ENCODE measurements at regions not wholly inside any gene's neighbourhood (a gene's known extent, or its start where the extent isn't known, plus 50 kb on each side); places are given as distances from the start of the nearest gene placed in this dataset.

GRCh38 chr10:131748191-131748590 lies 152.6 kb upstream of the PPP2R2D start:
- Histone ChIP-seq H3K27me3 (replicated peaks; ENCODE audit: insufficient read depth, low read length) (peaks cover 4% of the 10 kb centered on the region; the same call in 1 of the 2 replicates), H3K27ac (ENCODE audit: low read length) (no peak overlapping the region), H3K9me3 (replicated peaks; ENCODE audit: insufficient read depth, low read length) (no peaks in the 10 kb centered on the region), H2AFZ (ENCODE audit: low read length) (no peak overlapping the region), H4K20me1 (ENCODE audit: insufficient read depth, low read length) (no peaks in the 10 kb centered on the region), H3F3A (ENCODE audit: insufficient read depth, low read length) (no peaks in the 10 kb centered on the region), H3K4me1 (ENCODE audit: low read length) (no peaks in the 10 kb centered on the region), H3K9ac (ENCODE audit: low read length) (no peak overlapping the region), H3K4me3 (ENCODE audit: low read length) (no peak overlapping the region), H3K79me2 (ENCODE audit: low read length) (no peaks in the 10 kb centered on the region), H3K4me2 (ENCODE audit: low read depth, low read length) (no peak overlapping the region), H3K9me2 (replicated peaks; ENCODE audit: insufficient read depth, low read length) (no peaks in the 10 kb centered on the region), H3K36me3 (replicated peaks; ENCODE audit: insufficient read depth, low read length) (no peaks in the 10 kb centered on the region)
- TF ChIP-seq EZH2phosphoT487 (IDR thresholded peaks at IDR 0.05; ENCODE audit: low read length) (no peak), CTCF (IDR thresholded peaks at IDR 0.05; ENCODE audit: low read length) (no peak), EZH2 (optimal IDR thresholded peaks at IDR 0.05; ENCODE audit: low read depth, low read length) (no peak)
- DNase-seq = no peak

- Histone ChIP-seq H4K20me1 (ENCODE audit: insufficient read depth, low read length) (no peaks in the 10 kb centered on the region), H3K27me3 (replicated peaks; ENCODE audit: insufficient read depth, low read length) (peaks cover 9% of the 10 kb centered on the region; the same call in 1 of the 2 replicates), H3K4me2 (ENCODE audit: low read depth, low read length) (no peak overlapping the region), H2AFZ (ENCODE audit: low read length) (no peak overlapping the region), H3K9ac (ENCODE audit: low read length) (no peak overlapping the region), H3K4me1 (ENCODE audit: low read length) (no peaks in the 10 kb centered on the region), H3K36me3 (replicated peaks; ENCODE audit: insufficient read depth, low read length) (no peaks in the 10 kb centered on the region), H3K79me2 (ENCODE audit: low read length) (no peaks in the 10 kb centered on the region), H3K9me3 (replicated peaks; ENCODE audit: insufficient read depth, low read length) (no peaks in the 10 kb centered on the region), H3K4me3 (ENCODE audit: low read length) (no peak overlapping the region), H3F3A (ENCODE audit: insufficient read depth, low read length) (no peaks in the 10 kb centered on the region), H3K9me2 (replicated peaks; ENCODE audit: insufficient read depth, low read length) (no peaks in the 10 kb centered on the region), H3K27ac (ENCODE audit: low read length) (no peak overlapping the region)
- TF ChIP-seq CTCF (IDR thresholded peaks at IDR 0.05; ENCODE audit: low read length) (no peak), EZH2 (optimal IDR thresholded peaks at IDR 0.05; ENCODE audit: low read depth, low read length) (no peak), EZH2phosphoT487 (IDR thresholded peaks at IDR 0.05; ENCODE audit: low read length) (no peak)
- DNase-seq = no peak
Measured at GRCh38 chr10:131748831-131749766, 151.7 kb upstream of the PPP2R2D start.

GRCh38 chr10:131749767-131750142 lies 151.1 kb upstream of the PPP2R2D start:
- H3K4me1 ChIP-seq (ENCODE audit: low read length) = no peaks in the 10 kb centered on the region
- TF ChIP-seq CTCF (IDR thresholded peaks at IDR 0.05; ENCODE audit: low read length) = no peak
- no peak for TF ChIP-seq EZH2phosphoT487 (IDR thresholded peaks at IDR 0.05; ENCODE audit: low read length)
- TF ChIP-seq EZH2 (optimal IDR thresholded peaks at IDR 0.05; ENCODE audit: low read depth, low read length) = no peak
- no peaks in the 10 kb centered on the region for H4K20me1 ChIP-seq (ENCODE audit: insufficient read depth, low read length)
- no peak overlapping the region for H3K27ac ChIP-seq (ENCODE audit: low read length)
- H2AFZ ChIP-seq (ENCODE audit: low read length) = no peak overlapping the region
- H3K79me2 ChIP-seq (ENCODE audit: low read length) = no peaks in the 10 kb centered on the region
- H3F3A ChIP-seq (ENCODE audit: insufficient read depth, low read length) = no peaks in the 10 kb centered on the region
- H3K4me3 ChIP-seq (ENCODE audit: low read length) = no peak overlapping the region
- no peaks in the 10 kb centered on the region for H3K36me3 ChIP-seq (replicated peaks; ENCODE audit: insufficient read depth, low read length)
- no peaks in the 10 kb centered on the region for H3K9me2 ChIP-seq (replicated peaks; ENCODE audit: insufficient read depth, low read length)
- H3K9me3 ChIP-seq (replicated peaks; ENCODE audit: insufficient read depth, low read length) = no peaks in the 10 kb centered on the region
- DNase-seq = no peak
- H3K27me3 ChIP-seq (replicated peaks; ENCODE audit: insufficient read depth, low read length) = peaks cover 6% of the 10 kb centered on the region; the same call in 1 of the 2 replicates
- no peak overlapping the region for H3K4me2 ChIP-seq (ENCODE audit: low read depth, low read length)
- H3K9ac ChIP-seq (ENCODE audit: low read length) = no peak overlapping the region

All from MM.1S (cell line).